ENCODE measurements at regions not wholly inside any gene's neighbourhood (a gene's known extent, or its start where the extent isn't known, plus 50 kb on each side); places are given as distances from the start of the nearest gene placed in this dataset.
"Not testable (repeated sequence)": the region's sequence is repeated elsewhere in the genome, so short reads cannot be mapped to it uniquely, and the experiment has no call there.

GRCh38 chr6:16901782-16902181 lies 140.5 kb upstream of the ATXN1 start:
- DNase-seq: no peak

GRCh38 chr6:16901306-16901705 lies 140.0 kb upstream of the ATXN1 start:
- DNase-seq: no peak

DNA sequence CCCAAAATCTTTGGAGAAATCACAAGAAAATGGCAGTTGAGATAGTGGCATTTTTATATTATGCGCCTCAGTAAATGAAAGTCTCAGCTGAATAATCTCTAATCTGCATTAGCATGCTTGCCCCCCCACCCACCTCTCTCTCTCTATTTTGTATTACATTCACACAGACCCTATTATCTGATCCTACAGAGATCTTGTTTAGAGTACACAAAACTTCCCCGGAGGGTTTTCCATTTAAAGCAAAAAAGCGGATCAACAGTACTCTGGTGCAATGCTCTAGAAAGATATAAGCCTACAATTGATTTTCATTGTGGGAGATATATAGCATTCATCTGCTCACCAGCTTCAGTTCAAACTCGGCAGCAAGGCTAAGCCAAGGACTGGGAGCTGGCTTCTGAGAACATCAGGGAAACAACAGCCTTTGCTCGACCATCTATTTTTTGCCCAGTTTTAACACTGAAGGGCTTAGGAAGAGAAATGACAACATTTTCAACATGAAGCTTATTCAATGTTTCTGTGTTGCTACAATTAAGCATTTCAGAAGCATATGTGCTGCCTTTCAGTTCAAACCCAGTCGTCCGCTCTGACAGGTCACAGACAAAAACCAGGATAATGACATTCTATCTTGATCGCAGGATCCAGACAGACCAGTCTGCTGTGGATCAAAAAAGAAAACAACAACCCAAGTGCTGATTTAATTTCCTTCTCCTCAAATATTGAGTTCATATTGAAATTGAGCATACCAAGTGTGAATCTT lies 137.6 kb upstream of the ATXN1 start:
- no peak for DNase-seq

DNA sequence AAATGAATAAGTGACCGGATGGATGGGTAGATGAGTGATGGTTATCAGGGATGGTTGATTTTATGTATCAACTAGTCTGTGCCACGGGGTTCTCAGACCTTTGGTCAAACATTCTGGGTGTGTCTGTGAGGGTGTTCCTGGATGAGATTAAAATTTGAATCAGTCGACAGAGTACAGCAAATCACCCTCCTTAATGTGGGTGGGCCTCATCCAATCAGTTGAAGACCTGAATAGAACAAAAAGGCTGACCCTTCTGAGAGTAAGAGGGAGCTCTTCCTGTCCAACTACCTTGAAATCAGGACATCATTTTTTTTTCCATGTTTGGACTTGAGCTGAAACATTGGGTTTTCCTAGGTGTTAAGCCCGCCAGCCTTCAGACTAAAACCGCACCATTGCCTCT lies 136.4 kb upstream of the ATXN1 start:
- no peak for DNase-seq

- no peak for DNase-seq
Measured at GRCh38 chr6:16894301-16894700, 133.0 kb upstream of the ATXN1 start.

GRCh38 chr6:16891110-16891509 lies 129.8 kb upstream of the ATXN1 start:
- DNase-seq: not testable (repeated sequence)

- DNase-seq: no peak
Measured at GRCh38 chr6:16885411-16886160, 124.3 kb upstream of the ATXN1 start.

DNA sequence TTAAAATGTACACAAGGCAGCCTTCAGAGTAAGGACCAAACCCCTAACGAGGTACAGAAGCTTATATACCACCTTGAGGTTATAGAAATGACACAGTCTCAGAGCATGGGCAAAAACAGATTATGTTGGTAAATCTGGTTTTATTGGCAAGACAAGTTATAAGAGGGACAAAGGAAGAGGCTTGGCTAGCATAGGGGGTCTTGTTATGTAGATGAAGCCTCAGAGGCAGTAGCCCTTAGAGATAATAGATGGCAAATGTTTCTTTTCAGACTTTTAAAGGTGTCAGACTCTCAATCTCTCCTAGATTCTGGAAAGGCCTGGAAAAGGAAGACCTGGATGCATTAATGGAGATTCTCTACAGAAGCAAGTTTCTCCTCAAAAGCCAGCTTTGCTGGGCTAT lies 123.3 kb upstream of the ATXN1 start:
- no peak for DNase-seq

DNA sequence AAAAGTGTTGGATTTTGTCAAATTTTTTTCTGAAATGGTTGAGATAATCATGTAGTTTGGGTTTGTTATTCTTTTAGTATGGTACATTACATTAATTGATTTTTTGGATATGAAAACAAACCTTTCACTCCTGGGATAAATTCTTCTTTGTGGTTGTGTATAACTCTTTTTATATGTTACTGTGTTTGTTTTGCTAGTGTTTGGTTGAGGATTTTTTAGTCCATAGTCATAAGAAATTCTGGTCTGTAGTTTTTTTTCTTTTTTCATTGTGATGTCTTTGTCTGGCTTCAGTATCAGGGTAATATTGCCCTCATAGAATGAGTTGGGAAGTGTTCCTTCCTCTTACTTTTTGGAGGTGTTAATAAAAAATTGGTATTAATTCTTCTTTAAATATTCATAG lies 122.2 kb upstream of the ATXN1 start:
- no peak for DNase-seq

- DNase-seq: no peak
Measured at GRCh38 chr6:16882230-16882629, 121.0 kb upstream of the ATXN1 start.

DNA sequence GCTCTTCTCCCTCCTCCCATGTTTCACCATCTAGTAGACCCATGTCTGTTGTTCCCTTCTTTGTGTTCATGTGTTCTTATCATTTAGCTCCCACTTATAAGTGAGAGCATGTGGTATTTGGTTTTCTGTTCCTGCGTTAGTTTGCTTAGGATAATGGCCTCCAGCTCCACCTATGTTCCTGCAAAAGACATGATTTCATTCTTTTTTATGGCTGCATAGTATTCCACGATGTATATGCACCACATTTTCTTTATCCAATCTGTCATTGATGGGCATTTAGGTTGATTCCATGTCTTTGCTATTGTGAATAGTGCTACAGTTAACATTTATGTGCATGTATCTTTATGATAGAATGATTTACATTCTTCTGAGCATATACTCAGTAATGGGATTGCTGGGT lies 115.6 kb upstream of the ATXN1 start:
- DNase-seq: not testable (repeated sequence)

DNA sequence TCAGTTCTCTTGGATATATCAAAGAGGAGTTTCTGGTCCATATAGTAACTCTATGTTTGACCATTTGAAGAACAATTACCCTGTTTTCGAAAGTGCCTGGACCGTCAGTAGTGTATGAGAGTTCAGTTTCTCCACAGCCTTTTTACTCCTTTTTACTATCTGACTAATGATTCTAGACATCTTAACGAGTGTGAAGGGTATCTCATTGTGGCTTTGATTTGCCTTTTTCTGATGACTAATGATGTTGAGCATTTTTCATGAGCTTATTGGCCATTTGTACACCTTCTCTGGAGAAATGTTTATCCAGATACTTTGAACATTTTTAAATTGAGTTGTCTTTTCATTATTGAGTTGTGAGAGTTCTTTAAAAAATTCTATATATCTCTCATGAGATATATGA lies 114.9 kb upstream of the ATXN1 start:
- DNase-seq: no peak

GRCh38 chr6:16873698-16874097 lies 112.4 kb upstream of the ATXN1 start:
- no peak for DNase-seq

DNA sequence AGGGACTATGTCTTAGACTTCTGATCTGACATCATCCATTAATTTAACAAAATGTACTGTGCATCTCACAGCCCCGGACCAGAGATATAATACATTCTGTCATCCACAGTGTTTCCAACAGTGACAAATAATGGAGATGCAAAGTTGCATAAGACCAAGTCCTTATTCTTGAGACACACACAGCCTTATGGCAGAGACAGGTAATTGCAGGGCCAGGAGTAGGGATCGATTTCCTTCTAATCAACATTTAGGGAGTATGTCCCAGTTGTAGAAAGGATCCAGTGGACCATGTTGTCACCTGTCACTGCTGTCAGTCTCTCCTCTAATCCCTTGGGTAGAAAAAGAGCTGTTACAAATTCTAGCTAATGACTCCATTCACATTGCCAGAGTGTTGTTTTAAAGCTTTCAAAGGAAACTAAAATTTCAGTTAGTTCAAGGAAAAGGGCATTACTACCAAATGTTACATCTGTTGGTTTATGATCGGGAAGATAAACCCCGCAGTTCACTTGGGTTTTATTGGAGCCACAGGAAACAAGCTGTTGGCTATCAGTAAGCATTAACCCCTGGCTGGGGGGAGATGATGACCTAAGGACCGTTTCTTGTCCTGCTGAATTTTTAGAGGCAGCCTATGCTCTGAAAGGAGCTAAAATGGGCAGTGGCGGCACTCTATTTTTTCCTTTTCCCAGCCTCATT lies 111.4 kb upstream of the ATXN1 start:
- no peak for DNase-seq

GRCh38 chr6:16871047-16871446 lies 109.8 kb upstream of the ATXN1 start:
- no peak for DNase-seq

DNA sequence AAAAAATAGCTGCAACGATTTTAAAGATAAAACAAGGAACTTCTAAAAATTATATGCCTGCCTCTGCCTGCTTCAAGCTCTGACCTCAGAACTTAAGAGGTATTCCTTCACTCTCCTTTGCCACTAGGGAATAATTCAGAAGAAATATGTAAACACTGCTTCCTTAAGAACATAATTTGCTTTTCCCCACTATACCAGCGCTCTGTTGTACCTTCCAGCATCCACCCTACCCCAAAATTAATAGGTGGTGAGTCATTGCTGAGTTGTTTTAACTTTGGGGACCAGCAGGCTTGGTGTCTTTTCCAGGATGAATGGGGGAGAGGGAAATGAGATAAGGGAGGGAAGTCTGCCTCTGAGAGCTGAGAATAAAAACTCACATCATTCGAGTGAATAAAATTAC lies 107.7 kb upstream of the ATXN1 start:
- no peak for DNase-seq

DNA sequence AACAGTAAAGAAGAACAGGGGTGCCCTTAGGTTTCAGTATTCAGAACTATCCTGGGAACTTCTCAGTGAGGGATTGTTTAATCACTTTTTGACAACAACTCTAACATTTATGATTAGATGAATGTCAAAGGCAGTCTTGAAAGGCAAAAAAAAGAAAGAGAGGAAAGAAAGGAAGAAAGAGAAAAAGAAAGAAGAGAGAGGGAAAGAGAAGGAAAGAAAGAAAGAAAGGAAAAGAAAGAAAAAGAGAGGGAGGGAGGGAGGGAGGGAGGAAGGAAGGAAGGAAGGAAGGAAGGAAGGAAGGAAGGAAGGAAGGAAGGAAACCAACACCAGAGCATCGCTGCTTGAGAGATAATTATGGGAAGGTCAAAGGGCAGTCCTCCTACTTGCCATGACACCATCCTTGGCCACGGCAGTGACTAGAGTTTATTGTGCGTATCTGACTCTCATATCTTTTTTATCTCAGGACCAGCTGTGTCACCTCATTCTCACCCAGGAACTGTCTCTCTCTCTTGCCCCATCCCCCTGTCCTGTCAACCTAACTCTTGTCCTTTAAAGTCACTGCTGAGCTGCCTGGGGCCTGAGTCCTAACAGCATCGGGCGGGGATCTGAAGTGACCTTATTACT lies 96.8 kb upstream of the ATXN1 start:
- DNase-seq: no peak

DNA sequence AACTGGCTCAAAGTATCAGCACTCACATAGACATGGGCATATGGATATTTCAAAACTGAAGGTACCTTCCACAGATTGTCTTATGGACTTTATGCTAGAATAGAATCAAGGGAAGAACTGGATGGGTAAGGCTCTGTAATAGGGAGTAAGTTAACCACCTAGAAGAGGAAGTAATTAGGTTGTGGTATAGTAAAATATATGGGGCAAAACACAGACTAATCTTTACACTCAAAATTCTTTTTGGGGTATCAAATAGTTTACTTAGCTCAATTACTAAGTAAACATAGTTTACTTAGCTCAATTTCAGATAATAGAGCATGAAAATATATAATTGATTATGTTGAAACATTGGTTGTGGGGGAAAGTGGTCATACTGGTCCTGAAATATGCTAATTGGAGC lies 94.2 kb upstream of the ATXN1 start:
- DNase-seq: no peak

- DNase-seq: no peak
Measured at GRCh38 chr6:16854986-16855385, 93.7 kb upstream of the ATXN1 start.

GRCh38 chr6:16852671-16853070 lies 91.4 kb upstream of the ATXN1 start:
- DNase-seq: no peak

GRCh38 chr6:16851758-16852157 lies 90.5 kb upstream of the ATXN1 start:
- peak; percentile 48 for DNase-seq

DNA sequence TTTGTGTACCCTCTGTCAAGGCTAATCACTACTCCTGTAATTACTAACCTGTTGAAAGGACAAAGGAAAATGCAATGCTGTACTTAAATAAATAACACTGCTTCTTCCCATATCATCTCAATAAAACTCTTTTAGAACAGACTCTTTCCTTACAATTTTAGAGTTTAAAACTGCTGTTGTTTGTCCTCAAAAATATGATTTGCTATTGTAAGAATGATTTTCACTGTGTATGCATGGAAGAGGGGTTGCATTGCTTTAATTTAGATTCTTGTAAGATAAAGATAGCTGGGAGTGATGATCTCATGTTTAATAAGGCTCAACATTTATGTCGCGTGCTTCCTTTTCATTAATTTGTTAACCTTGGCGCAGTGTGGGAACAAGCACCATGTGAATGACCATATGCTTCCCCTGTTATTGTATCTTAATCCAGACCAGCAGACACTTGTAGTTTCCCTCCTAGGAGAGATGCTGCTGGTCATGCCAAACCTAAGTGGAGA lies 89.8 kb upstream of the ATXN1 start:
- no peak for DNase-seq

DNA sequence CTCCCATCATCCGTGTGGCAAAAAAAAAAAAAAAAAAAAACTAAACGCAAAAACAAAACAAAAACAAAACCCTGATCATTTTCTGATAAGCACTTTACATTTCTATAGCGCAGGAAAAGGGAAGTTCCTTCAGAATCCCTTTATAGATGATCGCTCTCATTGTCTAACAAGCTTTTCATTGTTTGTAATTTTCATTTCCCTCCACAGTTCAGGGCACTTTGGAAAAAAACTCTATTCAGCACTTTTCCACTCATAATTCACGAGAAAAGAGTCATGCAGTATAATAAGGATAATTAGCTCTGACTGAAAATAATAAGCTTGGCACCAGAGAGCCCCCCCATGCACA lies 89.4 kb upstream of the ATXN1 start:
- DNase-seq: no peak
